NCI-H345 treated with DMSO at 0.1 percent for 48 hours (cell line): ENCODE measurements at regions not wholly inside any gene's neighbourhood (a gene's known extent, or its start where the extent isn't known, plus 50 kb on each side); places are given as distances from the start of the nearest gene placed in this dataset.
"Not testable (repeated sequence)": the region's sequence is repeated elsewhere in the genome, so short reads cannot be mapped to it uniquely, and the experiment has no call there.

Experiments used
- DNase-seq: peaks from one replicate; lab custom pipeline; 2025; ENCODE audit not compliant: unreplicated experiment; lab: John Stamatoyannopoulos, UW

DNA sequence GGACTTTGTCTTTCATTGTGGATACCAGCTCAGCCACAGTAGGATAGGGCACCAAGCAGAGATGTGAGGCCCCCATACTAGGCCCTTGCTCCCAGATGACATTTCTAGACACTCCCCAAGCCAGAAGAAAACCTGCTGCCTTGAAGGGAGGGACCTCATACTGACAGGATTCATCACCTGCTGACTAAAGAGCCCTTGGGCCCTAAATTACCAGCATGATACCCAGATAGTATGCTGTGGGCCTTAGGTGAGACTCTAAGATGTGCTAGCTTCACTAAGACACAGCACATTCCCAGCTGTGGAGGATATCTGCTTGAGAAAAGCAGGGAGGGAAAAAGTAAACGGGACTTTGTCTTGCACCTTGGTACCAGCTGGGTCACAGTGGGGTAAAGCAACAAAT, 324.0 kb downstream of the TBL1XR1 start:
- no peak for DNase-seq

- DNase-seq: no peak
These were observed 324.5 kb downstream of the TBL1XR1 start for GRCh38 chr3:176872771-176873209.

GRCh38 chr3:176870451-176870850, 326.8 kb downstream of the TBL1XR1 start:
- DNase-seq: no peak

DNA sequence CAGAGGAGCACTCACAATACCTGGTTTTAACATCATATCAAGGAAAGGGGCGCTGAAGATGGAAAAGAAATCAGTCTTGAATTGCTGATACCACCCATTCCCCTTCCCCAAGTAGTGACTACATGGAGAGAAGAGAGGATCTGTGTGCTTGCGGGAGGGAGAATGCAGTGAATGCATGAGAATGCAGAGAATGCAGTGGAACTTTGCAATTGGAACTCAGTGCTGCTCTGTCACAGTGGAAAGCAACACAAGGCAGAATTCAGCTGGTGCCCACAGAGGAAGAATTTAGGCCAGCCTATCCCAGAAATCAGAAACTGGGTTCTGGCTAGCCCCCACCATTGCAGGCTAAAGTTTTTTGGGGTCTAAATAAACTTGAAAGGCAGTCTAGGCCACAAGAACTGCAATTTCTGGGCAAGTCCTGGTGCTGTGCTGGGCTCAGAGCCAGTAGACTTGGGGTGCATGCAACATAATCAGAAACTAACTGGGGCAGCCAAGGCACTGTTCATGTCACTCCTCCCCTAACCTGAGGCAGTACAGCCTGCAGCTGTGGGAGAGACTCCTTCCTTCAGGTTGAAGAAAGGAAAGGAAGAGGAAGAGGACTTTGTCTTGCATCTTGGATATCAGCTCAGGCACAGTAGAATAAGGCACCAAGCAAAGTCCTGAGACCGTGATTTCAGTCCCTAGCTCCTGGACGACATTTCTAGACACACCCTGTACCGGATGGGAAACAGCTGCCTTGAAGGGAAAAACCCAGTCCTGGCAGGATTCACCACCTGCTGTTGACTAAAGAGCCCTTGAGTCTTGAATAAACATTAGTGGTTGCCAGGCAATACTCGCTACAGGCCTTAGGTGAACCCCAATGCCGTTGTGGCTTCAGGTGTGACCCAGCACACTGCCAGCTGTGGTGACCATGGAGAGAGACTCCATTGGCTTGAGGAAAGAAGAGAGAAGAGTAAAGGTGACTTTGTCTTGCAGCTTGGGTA, 329.3 kb downstream of the TBL1XR1 start:
- peak; percentile 52 for DNase-seq

GRCh38 chr3:176861137-176861536, 336.1 kb downstream of the TBL1XR1 start:
- no peak for DNase-seq

- no peak for DNase-seq
These were observed 340.6 kb downstream of the TBL1XR1 start for GRCh38 chr3:176856721-176857120.

GRCh38 chr3:176855901-176856486, 341.3 kb downstream of the TBL1XR1 start:
- DNase-seq: no peak

DNA sequence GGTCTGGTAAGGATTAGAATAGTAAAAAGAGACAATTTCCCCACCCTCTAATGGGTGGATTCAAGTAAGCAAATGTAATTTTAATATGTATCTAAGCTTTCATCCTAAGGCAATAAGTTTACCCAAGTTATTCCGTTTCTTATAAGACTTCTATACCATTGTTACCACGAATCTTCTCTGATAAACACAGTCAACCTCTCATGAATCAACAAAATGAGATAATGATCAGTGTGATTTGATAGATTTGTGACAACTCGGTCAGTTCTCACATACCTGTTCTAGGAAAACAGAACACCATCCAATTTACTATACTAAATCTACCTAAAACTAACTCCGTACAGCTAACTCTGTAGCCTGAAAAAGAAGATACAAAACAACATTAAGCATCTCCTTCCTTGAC, 342.1 kb downstream of the TBL1XR1 start:
- DNase-seq: no peak

DNA sequence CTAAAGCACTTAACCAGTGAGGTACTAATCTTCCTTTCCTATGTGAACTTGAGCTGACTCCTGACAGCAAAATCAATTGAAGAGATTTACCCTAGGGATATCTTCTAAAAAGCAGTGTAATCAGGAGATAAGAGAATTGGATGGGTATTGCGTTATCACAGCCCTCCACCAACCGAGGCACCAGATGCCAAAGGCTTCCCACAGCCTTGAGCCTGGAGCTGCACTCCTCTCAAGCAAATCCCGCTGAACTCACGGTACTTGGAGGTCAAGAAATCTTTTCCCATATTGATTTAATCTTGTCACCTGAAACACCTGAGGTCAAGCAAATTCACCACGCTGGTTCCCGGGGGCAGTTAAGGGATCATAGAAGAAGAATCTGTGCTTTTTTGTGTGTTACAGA, 346.8 kb downstream of the TBL1XR1 start:
- no peak for DNase-seq

DNA sequence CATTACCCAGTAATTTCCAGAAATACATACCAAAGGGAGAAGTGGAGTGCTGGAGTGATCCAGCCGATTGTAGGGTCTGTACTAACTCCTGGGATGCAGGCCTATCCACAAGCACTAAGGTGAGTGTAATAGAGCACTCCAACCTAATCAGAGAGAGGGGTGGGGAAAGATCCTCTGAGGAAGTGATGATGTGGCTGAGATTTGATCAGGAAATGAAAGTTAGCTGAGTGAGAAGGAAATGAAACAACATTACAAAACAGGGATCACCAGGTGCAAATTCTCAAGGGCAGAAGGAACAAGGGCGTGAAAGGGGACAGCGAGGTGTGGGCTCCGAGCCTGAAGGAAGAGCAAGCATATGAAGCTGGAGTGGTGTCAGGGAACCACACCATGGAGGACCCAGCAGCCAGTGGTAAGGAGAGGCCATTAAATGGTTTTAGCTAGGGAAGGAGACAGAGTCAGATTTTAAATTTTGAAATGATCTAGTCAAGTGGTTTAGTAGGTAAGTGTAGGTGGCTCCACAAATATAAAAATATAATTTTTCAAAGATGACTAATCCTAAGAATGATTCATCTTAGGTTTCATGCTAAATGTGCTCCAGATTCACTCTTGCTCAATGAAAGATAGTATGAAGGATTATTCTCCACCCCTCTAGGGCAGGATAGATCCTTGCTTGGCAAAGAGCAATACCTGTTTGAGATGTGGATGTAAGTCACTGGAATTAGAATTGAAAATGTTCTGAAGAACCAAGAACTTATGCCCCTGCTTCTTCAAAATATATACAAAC, 348.7 kb downstream of the TBL1XR1 start:
- DNase-seq: no peak

DNA sequence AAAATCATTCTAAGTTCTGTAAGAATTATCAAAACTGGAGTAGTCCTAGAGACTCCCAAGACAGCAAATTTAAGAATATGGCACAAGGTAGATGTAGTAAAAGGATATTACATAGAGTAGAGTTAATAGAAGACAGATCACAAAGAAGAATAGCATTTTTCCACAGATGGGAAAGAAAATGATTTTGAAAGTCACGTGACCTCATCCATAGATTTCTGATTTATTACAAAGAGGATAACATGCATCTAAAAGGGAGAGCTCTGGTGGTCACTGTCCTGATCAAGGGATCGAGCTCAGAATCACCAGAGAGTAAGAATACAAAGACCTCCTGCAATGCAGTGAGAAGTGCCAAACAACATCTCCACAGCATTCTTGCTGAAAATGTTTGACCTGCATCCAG, 354.4 kb downstream of the TBL1XR1 start:
- no peak for DNase-seq

- no peak for DNase-seq
These were observed 356.5 kb downstream of the TBL1XR1 start for GRCh38 chr3:176840641-176841286.

DNA sequence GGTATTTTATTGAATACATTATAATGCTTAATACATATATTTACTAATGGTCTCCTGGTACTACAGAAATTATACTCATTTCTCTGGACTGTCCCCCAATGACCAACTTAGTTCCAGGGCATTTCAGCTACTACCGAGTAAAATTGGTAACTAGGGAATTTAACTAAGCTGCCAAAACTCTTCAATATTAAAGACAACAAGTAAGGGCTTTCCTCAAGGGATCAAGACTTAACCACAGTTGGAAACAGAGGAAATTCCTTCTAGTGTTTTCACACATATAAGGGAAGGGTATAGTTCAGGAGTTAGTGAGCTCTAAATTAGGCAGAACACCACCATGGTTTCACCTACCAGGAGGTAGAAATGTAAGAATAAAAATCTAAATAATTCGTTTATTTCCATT, 357.4 kb downstream of the TBL1XR1 start:
- no peak for DNase-seq

DNA sequence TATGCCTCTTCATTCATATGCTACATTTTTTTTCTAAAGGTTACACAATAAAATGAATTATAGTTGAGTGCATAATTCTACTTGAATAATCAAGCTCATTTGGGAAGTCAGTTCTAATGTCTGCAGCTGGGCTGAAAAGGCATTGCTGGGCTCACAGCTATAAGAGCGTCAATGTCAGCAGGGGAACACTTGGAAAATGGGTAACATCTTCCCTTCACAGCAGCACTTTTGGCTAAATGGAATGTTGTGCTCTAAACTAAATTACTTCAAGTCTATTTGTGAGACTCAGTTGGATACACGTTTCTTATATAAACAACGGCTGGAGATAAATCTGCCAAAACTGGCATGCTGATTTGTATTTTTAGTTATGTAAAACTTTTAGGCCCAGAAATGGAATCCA, 357.8 kb downstream of the TBL1XR1 start:
- DNase-seq: no peak

DNA sequence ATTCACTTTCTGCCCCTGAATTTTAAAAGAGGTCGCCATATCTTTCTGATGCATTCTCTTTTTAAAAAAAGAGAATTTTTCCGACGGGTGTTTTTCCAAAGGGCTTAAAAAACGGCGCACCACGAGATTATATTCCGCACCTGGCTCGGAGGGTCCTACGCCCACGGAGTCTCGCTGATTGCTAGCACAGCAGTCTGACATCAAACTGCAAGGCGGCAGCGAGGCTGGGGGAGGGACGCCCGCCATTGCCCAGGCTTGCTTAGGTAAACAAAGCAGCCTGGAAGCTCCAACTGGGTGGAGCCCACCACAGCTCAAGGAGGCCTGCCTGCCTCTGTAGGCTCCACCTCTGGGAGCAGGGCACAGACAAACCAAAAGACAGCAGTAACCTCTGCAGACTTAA, 370.0 kb downstream of the TBL1XR1 start:
- DNase-seq: not testable (repeated sequence)

GRCh38 chr3:176824811-176825210, 372.5 kb downstream of the TBL1XR1 start:
- no peak for DNase-seq

DNA sequence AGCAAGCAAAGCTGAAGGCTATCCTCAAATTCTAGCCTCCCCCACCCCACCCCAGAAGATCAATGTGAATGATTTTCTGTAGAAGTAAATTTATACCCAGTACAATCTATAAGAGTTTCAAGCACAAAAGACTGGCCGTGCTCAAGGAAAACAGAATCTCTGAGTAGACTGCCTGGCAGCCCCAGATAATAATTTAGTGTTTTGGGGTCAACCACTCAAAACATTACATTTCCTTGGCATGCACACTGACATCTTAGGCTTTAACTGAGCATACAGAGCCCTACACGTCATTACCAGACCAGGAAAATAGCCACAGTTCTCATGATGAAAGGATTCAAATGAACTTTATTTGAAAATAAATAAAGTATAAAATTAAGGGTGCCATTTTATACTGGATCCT, 376.5 kb downstream of the TBL1XR1 start:
- no peak for DNase-seq

- no peak for DNase-seq
These were observed 380.3 kb downstream of the TBL1XR1 start for GRCh38 chr3:176816937-176817336.

DNA sequence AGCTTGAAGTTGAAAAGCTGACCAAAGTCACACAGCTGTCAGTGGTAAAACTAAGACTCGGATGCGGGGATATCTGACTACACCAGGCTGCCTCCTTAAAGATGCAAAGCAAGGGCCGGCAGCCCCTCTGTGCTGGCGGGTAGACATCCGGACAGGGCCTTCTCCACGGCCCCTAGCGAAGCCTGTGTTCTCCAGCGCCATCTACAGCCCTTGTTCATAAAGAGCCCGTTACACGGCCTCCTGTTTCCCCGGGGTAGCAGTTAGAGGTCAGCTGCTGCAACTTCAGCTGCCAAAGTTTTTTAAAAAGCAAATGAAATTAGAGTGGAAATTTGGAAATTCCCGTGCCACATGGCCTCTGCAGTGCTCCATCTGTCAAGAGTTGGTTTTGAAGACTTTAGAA, 383.0 kb downstream of the TBL1XR1 start:
- no peak for DNase-seq

DNA sequence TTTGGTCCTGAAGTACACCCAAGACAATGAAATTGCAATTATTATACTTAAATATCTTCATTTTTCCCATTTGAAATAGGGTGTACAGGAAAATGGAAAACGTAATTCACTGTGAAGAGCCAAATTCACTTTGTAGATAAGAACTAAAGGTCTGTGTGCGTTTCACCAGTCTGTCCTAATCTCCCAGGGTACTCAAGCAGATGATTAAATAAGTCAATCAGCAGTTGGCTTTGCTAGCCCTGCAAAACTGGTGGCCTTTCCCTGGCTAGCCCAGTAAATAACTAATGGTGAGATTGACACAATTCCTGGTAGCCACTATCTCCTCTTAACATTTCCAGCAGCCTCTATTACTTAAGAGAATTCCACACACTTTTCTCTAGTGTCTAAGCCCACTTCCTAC, 389.3 kb downstream of the TBL1XR1 start:
- DNase-seq: no peak

DNA sequence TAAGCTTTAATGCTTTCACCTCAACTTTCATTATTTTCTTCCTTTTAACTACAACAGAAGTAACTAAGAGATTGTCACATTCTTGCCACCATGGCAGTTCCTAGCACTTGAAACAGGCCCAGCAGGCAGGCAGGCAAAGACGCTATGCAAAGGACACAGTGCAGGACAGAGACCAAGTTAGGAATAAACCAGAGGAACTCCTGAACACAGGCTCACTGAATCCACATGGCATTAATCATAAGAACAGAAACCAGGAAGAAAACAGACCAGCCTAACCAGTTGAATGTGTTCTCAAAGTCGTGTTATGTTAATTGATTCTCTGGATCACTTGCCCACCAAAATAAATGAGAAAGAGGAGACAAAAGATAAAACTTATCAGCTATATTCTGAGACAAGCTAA, 397.6 kb downstream of the TBL1XR1 start:
- DNase-seq: no peak
